ENCODE measurements at regions not wholly inside any gene's neighbourhood (a gene's known extent, or its start where the extent isn't known, plus 50 kb on each side); places are given as distances from the start of the nearest gene placed in this dataset.

- no peak for TF ChIP-seq CTCF (IDR thresholded peaks at IDR 0.05)
- TF ChIP-seq ZFX (IDR thresholded peaks at IDR 0.05; ENCODE audit: borderline replicate concordance) = no peak
These were observed 434.2 kb downstream of the RWDD3 start for GRCh38 chr1:95668165-95668564.
